ENCODE measurements at regions not wholly inside any gene's neighbourhood (a gene's known extent, or its start where the extent isn't known, plus 50 kb on each side); places are given as distances from the start of the nearest gene placed in this dataset.

DNA sequence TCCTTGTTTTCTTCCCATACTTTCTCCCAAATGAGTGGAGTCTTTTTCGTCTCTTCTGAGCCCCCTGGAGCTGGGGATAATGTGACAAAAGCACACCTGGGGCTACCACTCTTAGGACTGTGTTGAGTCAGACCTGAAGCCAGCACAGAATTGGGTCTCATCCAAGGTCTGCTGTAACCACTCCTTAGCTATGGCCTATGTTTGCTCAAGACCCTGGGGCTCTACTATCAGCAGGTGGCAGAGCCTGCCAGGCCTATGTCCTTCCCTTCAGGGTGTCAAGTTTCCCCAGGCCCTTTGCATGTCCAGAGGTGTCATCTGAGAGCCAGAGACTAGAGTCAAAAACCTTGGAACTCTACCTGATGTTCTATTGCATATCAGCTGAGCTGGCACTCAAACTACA, 335.7 kb downstream of the DDX10 start:
- no peaks in the 10 kb centered on the region for H4K20me1 ChIP-seq (ENCODE audit: insufficient read depth)
- H3K9me2 ChIP-seq (ENCODE audit: insufficient read depth) = no peaks in the 10 kb centered on the region
- H3K9me3 ChIP-seq (ENCODE audit: control insufficient read depth in 1 of 2, insufficient read depth in 1 of 2, low read depth in 1 of 2, low read length in 2 of 2) = no peaks in the 10 kb centered on the region; a peak in 1 of 4 replicates
- H3K79me2 ChIP-seq (ENCODE audit: insufficient read depth, low read length) = no peaks in the 10 kb centered on the region
- ChIA-PET POLR2A (no interaction called here), CTCF (no interaction called here), RAD21 (ENCODE audit: low non-redundant PET in 1 of 2, low total read pairs in 2 of 2, uncharacterized antibody in 2 of 2, unreplicated experiment in 2 of 2) (no interaction called here)
- no peak for DNase-seq (ENCODE audit: low read depth, low spot score)
- no TSS peak for BruUV-seq (replicated peaks)
- H3K4me1 ChIP-seq (ENCODE audit: control insufficient read depth in 1 of 2, insufficient read depth in 2 of 2, low read length in 2 of 2) = peaks cover 0 to 6% of the 10 kb centered on the region in 2 experiments; a peak in 1 of 4 replicates
- H3K4me3 ChIP-seq (replicated peaks in 1 of 2; ENCODE audit: low read depth in 1 of 2, low read length in 2 of 2) = no peak overlapping the region
- H3K27ac ChIP-seq (ENCODE audit: low read depth, low read length) = no peak overlapping the region
- intact Hi-C loops (cut with micrococcal nuclease) = no loop called here
- no peaks in the 10 kb centered on the region for H3K27me3 ChIP-seq (ENCODE audit: insufficient read depth, low read length)
- TF ChIP-seq TCF7L2 (IDR thresholded peaks at IDR 0.05; ENCODE audit: borderline replicate concordance, extremely low read depth, insufficient read depth, insufficient read length) = no peak
- no peak for TF ChIP-seq ZFX (IDR thresholded peaks at IDR 0.05)
- TF ChIP-seq EGR1 (IDR thresholded peaks at IDR 0.05; ENCODE audit: low read depth) = no peak
- TF ChIP-seq, protein P1, sequence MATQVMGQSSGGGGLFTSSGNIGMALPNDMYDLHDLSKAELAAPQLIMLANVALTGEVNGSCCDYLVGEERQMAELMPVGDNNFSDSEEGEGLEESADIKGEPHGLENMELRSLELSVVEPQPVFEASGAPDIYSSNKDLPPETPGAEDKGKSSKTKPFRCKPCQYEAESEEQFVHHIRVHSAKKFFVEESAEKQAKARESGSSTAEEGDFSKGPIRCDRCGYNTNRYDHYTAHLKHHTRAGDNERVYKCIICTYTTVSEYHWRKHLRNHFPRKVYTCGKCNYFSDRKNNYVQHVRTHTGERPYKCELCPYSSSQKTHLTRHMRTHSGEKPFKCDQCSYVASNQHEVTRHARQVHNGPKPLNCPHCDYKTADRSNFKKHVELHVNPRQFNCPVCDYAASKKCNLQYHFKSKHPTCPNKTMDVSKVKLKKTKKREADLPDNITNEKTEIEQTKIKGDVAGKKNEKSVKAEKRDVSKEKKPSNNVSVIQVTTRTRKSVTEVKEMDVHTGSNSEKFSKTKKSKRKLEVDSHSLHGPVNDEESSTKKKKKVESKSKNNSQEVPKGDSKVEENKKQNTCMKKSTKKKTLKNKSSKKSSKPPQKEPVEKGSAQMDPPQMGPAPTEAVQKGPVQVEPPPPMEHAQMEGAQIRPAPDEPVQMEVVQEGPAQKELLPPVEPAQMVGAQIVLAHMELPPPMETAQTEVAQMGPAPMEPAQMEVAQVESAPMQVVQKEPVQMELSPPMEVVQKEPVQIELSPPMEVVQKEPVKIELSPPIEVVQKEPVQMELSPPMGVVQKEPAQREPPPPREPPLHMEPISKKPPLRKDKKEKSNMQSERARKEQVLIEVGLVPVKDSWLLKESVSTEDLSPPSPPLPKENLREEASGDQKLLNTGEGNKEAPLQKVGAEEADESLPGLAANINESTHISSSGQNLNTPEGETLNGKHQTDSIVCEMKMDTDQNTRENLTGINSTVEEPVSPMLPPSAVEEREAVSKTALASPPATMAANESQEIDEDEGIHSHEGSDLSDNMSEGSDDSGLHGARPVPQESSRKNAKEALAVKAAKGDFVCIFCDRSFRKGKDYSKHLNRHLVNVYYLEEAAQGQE (IDR thresholded peaks at IDR 0.05; ENCODE audit: low read depth) = no peak
- no peak for TF ChIP-seq SRF (IDR thresholded peaks at IDR 0.05; ENCODE audit: low read depth)
- TF ChIP-seq, protein P2, sequence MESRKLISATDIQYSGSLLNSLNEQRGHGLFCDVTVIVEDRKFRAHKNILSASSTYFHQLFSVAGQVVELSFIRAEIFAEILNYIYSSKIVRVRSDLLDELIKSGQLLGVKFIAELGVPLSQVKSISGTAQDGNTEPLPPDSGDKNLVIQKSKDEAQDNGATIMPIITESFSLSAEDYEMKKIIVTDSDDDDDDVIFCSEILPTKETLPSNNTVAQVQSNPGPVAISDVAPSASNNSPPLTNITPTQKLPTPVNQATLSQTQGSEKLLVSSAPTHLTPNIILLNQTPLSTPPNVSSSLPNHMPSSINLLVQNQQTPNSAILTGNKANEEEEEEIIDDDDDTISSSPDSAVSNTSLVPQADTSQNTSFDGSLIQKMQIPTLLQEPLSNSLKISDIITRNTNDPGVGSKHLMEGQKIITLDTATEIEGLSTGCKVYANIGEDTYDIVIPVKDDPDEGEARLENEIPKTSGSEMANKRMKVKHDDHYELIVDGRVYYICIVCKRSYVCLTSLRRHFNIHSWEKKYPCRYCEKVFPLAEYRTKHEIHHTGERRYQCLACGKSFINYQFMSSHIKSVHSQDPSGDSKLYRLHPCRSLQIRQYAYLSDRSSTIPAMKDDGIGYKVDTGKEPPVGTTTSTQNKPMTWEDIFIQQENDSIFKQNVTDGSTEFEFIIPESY (IDR thresholded peaks at IDR 0.05; ENCODE audit: extremely low read depth, insufficient replicate concordance, low read length) = no peak
- no peak for TF ChIP-seq POLR2A (IDR thresholded peaks at IDR 0.05; ENCODE audit: borderline replicate concordance, extremely low read depth, insufficient read depth, insufficient read length)
- TF ChIP-seq RAD21 (IDR thresholded peaks at IDR 0.05; ENCODE audit: low read depth) = no peak
- no peak for TF ChIP-seq ZNF274 (IDR thresholded peaks at IDR 0.05; ENCODE audit: low read depth, low read length)
- TF ChIP-seq YY1 (IDR thresholded peaks at IDR 0.05; ENCODE audit: extremely low read depth, insufficient replicate concordance, low read depth, low read length) = no peak
- TF ChIP-seq POLR2AphosphoS5 (IDR thresholded peaks at IDR 0.05; ENCODE audit: low read depth, low read length) = no peak
- TF ChIP-seq ELF1 (IDR thresholded peaks at IDR 0.05; ENCODE audit: borderline replicate concordance, low read depth) = no peak
- TF ChIP-seq EZH2phosphoT487 (IDR thresholded peaks at IDR 0.05; ENCODE audit: borderline replicate concordance) = no peak
- no peak for TF ChIP-seq EZH2 (IDR thresholded peaks at IDR 0.05)
- ATAC-seq = peak; percentile 63; the same call in 1 of the 2 replicates
- no peaks in the 10 kb centered on the region for H3K36me3 ChIP-seq (ENCODE audit: control insufficient read depth in 1 of 2, insufficient read depth in 2 of 2, low read length in 2 of 2)
- H3K9ac ChIP-seq (ENCODE audit: low read length) = no peak overlapping the region
- H3K4me2 ChIP-seq (ENCODE audit: low read length) = no peak overlapping the region
- H2AFZ ChIP-seq (ENCODE audit: low read depth, low read length, poor library complexity, severe bottlenecking) = no peak overlapping the region
